ENCODE measurements at regions not wholly inside any gene's neighbourhood (a gene's known extent, or its start where the extent isn't known, plus 50 kb on each side); places are given as distances from the start of the nearest gene placed in this dataset.

DNA sequence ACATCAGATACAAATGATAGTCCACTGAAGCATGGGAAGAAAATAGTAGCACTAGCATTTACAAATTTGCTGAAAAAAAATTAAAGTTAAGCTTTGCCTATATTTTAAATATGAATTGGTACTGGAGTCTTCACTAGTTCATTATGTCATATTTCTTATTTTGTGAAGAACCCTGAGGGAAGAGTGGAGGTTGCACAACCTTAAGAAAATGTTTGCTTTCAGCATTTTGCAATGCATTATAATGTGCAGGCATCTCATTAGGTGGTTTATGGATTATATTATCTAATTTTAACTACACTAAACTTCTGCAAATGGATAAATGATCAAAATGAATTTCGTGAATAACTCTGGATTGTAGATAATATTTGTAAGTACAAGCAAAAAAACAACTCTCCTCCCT lies 390.8 kb upstream of the HS3ST5 start:
- no peak overlapping the region for H4K91ac ChIP-seq (replicated peaks; ENCODE audit: insufficient read length, low read length)
- no peak overlapping the region for H2BK12ac ChIP-seq (ENCODE audit: low read depth, low read length)
- POLR2A ChIA-PET (ENCODE audit: partially characterized antibody), result no interaction called here
- no peak overlapping the region for H3K9ac ChIP-seq (replicated peaks in 1 of 4; ENCODE audit: extremely low read depth in 1 of 4, low read depth in 3 of 4, low read length in 3 of 4)
- no peak overlapping the region for H3K56ac ChIP-seq (replicated peaks; ENCODE audit: insufficient read length, low read depth, low read length)
- no peak overlapping the region for H3K18ac ChIP-seq (ENCODE audit: extremely low read depth, low read length)
- no peak overlapping the region for H2AK5ac ChIP-seq (ENCODE audit: low read depth, low read length)
- H2BK20ac ChIP-seq (ENCODE audit: low read length), result no peak overlapping the region
- no peaks in the 10 kb centered on the region for H3K79me1 ChIP-seq (ENCODE audit: low read depth, low read length)
- H4K8ac ChIP-seq (ENCODE audit: extremely low read depth, insufficient read depth, low read length), result no peak overlapping the region
- H3K4me3 ChIP-seq (ENCODE audit: extremely low read depth in 1 of 4, insufficient read depth in 2 of 4, low read depth in 3 of 4, low read length in 4 of 4), result no peak overlapping the region
- H2BK120ac ChIP-seq (replicated peaks; ENCODE audit: low read depth, low read length), result no peak overlapping the region
- no peaks in the 10 kb centered on the region for H4K20me1 ChIP-seq (replicated peaks in 1 of 2; ENCODE audit: control insufficient read depth in 1 of 2, insufficient read depth in 2 of 2, low read length in 2 of 2)
- H3K9me3 ChIP-seq (ENCODE audit: insufficient read depth in 2 of 2, low read depth in 1 of 2, low read length in 1 of 2), result no peaks in the 10 kb centered on the region
- no peak overlapping the region for H3K27ac ChIP-seq (ENCODE audit: low read depth, low read length)
- H3K79me2 ChIP-seq (ENCODE audit: control insufficient read depth in 1 of 2, insufficient read depth in 2 of 2, low read length in 2 of 2), result no peaks in the 10 kb centered on the region
- H3K14ac ChIP-seq (ENCODE audit: insufficient read length), result no peak overlapping the region
- H3K4ac ChIP-seq (replicated peaks; ENCODE audit: insufficient read length, low read depth, low read length), result no peak overlapping the region
- no peak overlapping the region for H3K4me2 ChIP-seq (ENCODE audit: insufficient read depth in 1 of 2, low read depth in 2 of 2, low read length in 2 of 2)
- H2BK5ac ChIP-seq (ENCODE audit: low read depth, low read length), result no peak overlapping the region
- 85% methylated on average over 1 of the region's 1 CpG; no CpG with 5 or more reads in 1 of the 2 experiments for WGBS, 2 experiments (ENCODE audit: extremely low coverage in 1 of 2, insufficient coverage in 1 of 2, insufficient read length in 1 of 2, insufficient replicate concordance in 2 of 2, low coverage in 1 of 2, low lambda C conversion rate in 2 of 2, missing lambda C conversion rate in 1 of 2)
- H3K23me2 ChIP-seq (ENCODE audit: low read depth, low read length), result no peaks in the 10 kb centered on the region
- no peak for FAIRE-seq
- DNase-seq (ENCODE audit: low read depth in 1 of 2, low spot score in 2 of 2), result no peak
- no peak overlapping the region for H2BK15ac ChIP-seq (ENCODE audit: low read length)
- CTCF ChIA-PET (ENCODE audit: partially characterized antibody), result interaction anchor here (3.2 kb wide), 1 partner anchor 14 kb away, joined by 10 read pairs; no protein-coding TSS in a partner anchor
- H3K23ac ChIP-seq (ENCODE audit: insufficient read length), result no peak overlapping the region
- no peaks in the 10 kb centered on the region for H3K36me3 ChIP-seq (ENCODE audit: control insufficient read depth in 2 of 4, insufficient read depth in 4 of 4, low read length in 3 of 4)
- H3K27me3 ChIP-seq (replicated peaks in 1 of 4; ENCODE audit: control insufficient read depth in 3 of 4, extremely low read depth in 1 of 4, insufficient read depth in 3 of 4, low read length in 3 of 4), result no peaks in the 10 kb centered on the region
- H3K4me1 ChIP-seq (replicated peaks in 1 of 4; ENCODE audit: control insufficient read depth in 3 of 4, insufficient read depth in 4 of 4, low read length in 3 of 4), result no peaks in the 10 kb centered on the region
- H2AFZ ChIP-seq (ENCODE audit: low read length), result no peak overlapping the region
- no peak overlapping the region for H4K5ac ChIP-seq (ENCODE audit: insufficient read length, low read depth, low read length)
- no peak for TF ChIP-seq POLR2AphosphoS5 (IDR thresholded peaks at IDR 0.05; ENCODE audit: low read depth, low read length)
- TF ChIP-seq ZNF274 (IDR thresholded peaks at IDR 0.05; ENCODE audit: borderline replicate concordance, extremely low read depth, low read length), result no peak
- TF ChIP-seq CHD1 (IDR thresholded peaks at IDR 0.05; ENCODE audit: low read depth, low read length), result no peak
- no peak for TF ChIP-seq KDM5A (IDR thresholded peaks at IDR 0.05; ENCODE audit: low read length)
- no peak for TF ChIP-seq BACH1 (IDR thresholded peaks at IDR 0.05; ENCODE audit: low read length)
- no peak for TF ChIP-seq MAFK (IDR thresholded peaks at IDR 0.05; ENCODE audit: low read depth, low read length)
- no peak for TF ChIP-seq POU5F1 (IDR thresholded peaks at IDR 0.05; ENCODE audit: low read depth, low read length)
- TF ChIP-seq MAX (IDR thresholded peaks at IDR 0.05), result no peak
- no peak for TF ChIP-seq TCF12 (IDR thresholded peaks at IDR 0.05; ENCODE audit: low read depth, low read length)
- TF ChIP-seq YY1 (IDR thresholded peaks at IDR 0.05; ENCODE audit: low read depth, low read length), result no peak
- no peak for TF ChIP-seq CBX5 (IDR thresholded peaks at IDR 0.05; ENCODE audit: low read depth, low read length)
- TF ChIP-seq RNF2 (IDR thresholded peaks at IDR 0.05; ENCODE audit: borderline replicate concordance, low read depth, low read length, missing control alignments, poor library complexity, severe bottlenecking), result no peak
- no peak for TF ChIP-seq SAP30 (IDR thresholded peaks at IDR 0.05; ENCODE audit: insufficient read depth, insufficient replicate concordance, low read length)
- no peak for TF ChIP-seq TAF7 (optimal IDR thresholded peaks at IDR 0.05; ENCODE audit: borderline replicate concordance, low read depth, low read length)
- TF ChIP-seq, protein P1, sequence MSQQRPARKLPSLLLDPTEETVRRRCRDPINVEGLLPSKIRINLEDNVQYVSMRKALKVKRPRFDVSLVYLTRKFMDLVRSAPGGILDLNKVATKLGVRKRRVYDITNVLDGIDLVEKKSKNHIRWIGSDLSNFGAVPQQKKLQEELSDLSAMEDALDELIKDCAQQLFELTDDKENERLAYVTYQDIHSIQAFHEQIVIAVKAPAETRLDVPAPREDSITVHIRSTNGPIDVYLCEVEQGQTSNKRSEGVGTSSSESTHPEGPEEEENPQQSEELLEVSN (IDR thresholded peaks at IDR 0.05), result no peak
